HepG2 (cell line): ENCODE measurements at regions not wholly inside any gene's neighbourhood (a gene's known extent, or its start where the extent isn't known, plus 50 kb on each side); places are given as distances from the start of the nearest gene placed in this dataset.

Experiments
- MAFF ChIP-seq: IDR thresholded peaks from 2 replicates; pipeline ENCODE4 v1.6.1; 2011; ENCODE audit warnings: low read depth, low read length, improper control_type of control experiment
- ZSCAN22 ChIP-seq: sonication (generic); formaldehyde crosslinking; IDR thresholded peaks from 2 replicates; pipeline ENCODE4 v1.4.0; 2020; ENCODE audit warnings: mild to moderate bottlenecking, missing genetic modification reagents
- TF ChIP-seq, protein P1 (sequence below), 2 experiments: fragments of 450-650 bp in 1 of 2; sonication (generic) in 1 of 2; formaldehyde crosslinking in 1 of 2; IDR thresholded peaks; 2 replicates each; pipeline versions ENCODE4 v1.6.1 to v1.8.0; 2016 to 2022; ENCODE audit warnings: antibody characterized with exemption in 1 of 2, mild to moderate bottlenecking in 1 of 2, missing genetic modification reagents in 1 of 2
- TF ChIP-seq, protein P2 (sequence below): sonication (generic); formaldehyde crosslinking; IDR thresholded peaks from 2 replicates; pipeline ENCODE4 v1.8.0; 2022; ENCODE audit warnings: low read depth, missing genetic modification reagents

DNA sequence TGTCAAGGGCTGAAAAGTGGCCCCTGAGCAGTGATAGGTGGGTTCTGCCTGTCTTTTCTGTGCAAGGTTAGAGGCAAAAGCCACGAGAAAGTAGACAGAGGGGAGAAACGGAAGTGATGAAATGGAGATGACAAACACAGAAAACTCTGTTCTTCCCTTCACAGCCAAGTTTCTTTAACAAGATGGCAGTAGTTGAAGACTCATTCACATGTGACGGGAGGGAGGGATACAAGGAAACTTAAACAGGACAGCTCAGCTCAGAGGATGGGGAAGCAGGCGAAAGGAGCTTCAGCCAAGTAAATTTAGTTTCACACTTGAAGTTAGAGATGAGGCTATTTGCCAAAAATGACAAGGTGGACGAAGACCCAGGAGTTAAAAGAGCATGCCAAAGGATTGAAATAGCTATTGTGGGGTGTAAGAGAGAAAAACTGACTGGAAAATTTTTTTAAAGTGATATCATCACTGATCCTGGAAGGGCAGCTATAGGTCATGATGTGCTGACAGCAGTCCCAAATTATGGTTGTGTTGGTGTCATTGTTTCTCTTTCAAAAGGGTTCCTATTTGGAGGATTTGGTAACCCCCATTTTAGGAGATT is 347.9 kb downstream of the EFNB2 start (continued):
- TF ChIP-seq, protein P1, sequence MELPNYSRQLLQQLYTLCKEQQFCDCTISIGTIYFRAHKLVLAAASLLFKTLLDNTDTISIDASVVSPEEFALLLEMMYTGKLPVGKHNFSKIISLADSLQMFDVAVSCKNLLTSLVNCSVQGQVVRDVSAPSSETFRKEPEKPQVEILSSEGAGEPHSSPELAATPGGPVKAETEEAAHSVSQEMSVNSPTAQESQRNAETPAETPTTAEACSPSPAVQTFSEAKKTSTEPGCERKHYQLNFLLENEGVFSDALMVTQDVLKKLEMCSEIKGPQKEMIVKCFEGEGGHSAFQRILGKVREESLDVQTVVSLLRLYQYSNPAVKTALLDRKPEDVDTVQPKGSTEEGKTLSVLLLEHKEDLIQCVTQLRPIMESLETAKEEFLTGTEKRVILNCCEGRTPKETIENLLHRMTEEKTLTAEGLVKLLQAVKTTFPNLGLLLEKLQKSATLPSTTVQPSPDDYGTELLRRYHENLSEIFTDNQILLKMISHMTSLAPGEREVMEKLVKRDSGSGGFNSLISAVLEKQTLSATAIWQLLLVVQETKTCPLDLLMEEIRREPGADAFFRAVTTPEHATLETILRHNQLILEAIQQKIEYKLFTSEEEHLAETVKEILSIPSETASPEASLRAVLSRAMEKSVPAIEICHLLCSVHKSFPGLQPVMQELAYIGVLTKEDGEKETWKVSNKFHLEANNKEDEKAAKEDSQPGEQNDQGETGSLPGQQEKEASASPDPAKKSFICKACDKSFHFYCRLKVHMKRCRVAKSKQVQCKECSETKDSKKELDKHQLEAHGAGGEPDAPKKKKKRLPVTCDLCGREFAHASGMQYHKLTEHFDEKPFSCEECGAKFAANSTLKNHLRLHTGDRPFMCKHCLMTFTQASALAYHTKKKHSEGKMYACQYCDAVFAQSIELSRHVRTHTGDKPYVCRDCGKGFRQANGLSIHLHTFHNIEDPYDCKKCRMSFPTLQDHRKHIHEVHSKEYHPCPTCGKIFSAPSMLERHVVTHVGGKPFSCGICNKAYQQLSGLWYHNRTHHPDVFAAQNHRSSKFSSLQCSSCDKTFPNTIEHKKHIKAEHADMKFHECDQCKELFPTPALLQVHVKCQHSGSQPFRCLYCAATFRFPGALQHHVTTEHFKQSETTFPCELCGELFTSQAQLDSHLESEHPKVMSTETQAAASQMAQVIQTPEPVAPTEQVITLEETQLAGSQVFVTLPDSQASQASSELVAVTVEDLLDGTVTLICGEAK (IDR thresholded peaks at IDR 0.05): no peak
- TF ChIP-seq, protein P1 (CRISPR knock-in tag; IDR thresholded peaks at IDR 0.05): no peak
- TF ChIP-seq ZSCAN22: no peak
- TF ChIP-seq MAFF: no peak
- TF ChIP-seq, protein P2, sequence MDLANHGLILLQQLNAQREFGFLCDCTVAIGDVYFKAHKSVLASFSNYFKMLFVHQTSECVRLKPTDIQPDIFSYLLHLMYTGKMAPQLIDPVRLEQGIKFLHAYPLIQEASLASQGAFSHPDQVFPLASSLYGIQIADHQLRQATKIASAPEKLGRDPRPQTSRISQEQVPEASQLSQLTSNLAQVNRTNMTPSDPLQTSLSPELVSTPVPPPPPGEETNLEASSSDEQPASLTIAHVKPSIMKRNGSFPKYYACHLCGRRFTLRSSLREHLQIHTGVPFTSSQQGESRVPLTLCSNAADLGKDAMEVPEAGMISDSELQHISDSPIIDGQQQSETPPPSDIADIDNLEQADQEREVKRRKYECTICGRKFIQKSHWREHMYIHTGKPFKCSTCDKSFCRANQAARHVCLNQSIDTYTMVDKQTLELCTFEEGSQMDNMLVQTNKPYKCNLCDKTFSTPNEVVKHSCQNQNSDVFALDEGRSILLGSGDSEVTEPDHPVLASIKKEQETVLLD: no peak
